AG09309 (cell line): ENCODE measurements at regions not wholly inside any gene's neighbourhood (a gene's known extent, or its start where the extent isn't known, plus 50 kb on each side); places are given as distances from the start of the nearest gene placed in this dataset.

ENCODE experiments used
- DNase-seq: peaks from one replicate; pipeline ENCODE4 v3.0.0-alpha.2; 2010; ENCODE audit warnings: low read depth
- H3K4me3 ChIP-seq: 2 replicates; pipeline ENCODE4 v1.5.1; 2011; ENCODE audit warnings: mild to moderate bottlenecking, low read depth, low read length, moderate library complexity; ENCODE audit not compliant: control insufficient read depth
- TF ChIP-seq, protein P1 (sequence below): IDR thresholded peaks from 2 replicates; pipeline ENCODE4 v1.5.1; 2011; ENCODE audit warnings: mild to moderate bottlenecking, low read depth, low read length, inconsistent platforms; ENCODE audit not compliant: insufficient read depth, control insufficient read depth; ENCODE audit errors: missing control alignments

DNA sequence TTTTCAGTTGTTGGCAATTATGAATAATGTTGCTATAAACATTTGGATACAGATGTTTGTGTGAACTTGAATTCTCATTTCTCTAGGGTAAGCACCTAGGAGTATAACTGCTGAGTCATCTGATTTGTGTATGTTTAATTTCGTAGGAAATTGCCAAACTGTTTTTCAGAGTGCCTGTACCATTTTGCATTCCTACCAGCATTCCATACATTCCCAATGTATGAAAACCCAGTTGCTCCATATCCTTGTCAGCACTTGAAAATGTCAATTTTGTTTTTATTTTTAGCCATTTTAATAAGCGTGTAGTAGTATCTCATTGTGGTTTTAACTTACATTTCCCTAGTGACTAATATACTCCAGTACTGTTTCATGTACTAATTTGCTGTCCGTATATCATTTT is 98.5 kb upstream of the TSC22D2 start:
- no peak overlapping the region for H3K4me3 ChIP-seq
- TF ChIP-seq, protein P1, sequence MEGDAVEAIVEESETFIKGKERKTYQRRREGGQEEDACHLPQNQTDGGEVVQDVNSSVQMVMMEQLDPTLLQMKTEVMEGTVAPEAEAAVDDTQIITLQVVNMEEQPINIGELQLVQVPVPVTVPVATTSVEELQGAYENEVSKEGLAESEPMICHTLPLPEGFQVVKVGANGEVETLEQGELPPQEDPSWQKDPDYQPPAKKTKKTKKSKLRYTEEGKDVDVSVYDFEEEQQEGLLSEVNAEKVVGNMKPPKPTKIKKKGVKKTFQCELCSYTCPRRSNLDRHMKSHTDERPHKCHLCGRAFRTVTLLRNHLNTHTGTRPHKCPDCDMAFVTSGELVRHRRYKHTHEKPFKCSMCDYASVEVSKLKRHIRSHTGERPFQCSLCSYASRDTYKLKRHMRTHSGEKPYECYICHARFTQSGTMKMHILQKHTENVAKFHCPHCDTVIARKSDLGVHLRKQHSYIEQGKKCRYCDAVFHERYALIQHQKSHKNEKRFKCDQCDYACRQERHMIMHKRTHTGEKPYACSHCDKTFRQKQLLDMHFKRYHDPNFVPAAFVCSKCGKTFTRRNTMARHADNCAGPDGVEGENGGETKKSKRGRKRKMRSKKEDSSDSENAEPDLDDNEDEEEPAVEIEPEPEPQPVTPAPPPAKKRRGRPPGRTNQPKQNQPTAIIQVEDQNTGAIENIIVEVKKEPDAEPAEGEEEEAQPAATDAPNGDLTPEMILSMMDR = no peak
- no peak for DNase-seq

DNA sequence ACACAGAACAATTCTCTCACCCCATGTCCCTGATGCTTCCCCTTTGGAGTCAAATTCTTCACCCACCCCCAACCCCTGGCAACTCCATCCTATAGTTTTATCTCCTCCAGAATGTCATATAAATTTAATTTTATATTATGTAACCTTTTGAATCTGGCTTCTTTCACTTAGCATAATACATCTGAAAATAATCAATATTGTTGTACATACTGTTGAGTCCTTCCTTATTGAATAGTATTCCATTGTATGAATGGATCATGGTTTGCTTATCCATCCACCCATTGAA is 98.9 kb upstream of the TSC22D2 start:
- no peak for DNase-seq
- TF ChIP-seq, protein P1 = no peak
- no peak overlapping the region for H3K4me3 ChIP-seq

DNA sequence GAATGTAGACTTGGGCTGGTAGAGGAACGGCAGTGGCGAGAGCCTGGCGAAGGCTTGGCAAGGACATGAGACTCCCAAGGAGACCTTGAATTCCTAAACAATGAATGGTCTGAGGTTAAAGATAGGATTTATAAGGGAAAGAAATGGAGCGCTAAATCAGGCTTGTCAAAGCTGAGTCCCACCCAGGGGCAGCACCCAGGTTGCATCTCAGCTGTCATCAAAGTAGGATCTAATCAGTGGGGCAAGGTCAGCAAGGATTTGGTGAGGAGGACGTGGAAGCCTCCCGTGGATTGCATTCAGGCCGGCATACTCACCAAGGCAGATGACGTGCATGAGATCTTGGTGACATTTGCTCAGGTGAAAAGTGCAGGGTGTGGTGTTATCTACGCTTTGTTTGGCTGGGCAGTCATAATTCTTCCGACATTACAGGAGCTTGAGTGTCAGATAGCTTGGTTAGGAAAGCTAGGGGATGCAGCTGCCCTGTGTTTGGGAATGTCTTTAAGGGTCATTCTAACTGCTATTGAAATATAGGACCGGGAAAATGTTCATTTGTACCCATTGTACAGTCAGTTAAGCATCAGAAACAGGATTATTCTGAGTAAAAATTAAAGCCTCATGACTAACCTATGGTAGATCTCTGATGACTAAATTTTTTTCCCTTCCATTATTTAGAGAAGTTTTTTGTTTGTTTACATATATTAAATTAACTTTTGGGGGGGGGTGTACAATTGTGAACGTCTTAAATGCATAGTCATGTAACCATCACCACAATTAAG is 99.4 kb upstream of the TSC22D2 start:
- TF ChIP-seq, protein P1 = no peak
- H3K4me3 ChIP-seq = no peak overlapping the region
- DNase-seq = no peak

DNA sequence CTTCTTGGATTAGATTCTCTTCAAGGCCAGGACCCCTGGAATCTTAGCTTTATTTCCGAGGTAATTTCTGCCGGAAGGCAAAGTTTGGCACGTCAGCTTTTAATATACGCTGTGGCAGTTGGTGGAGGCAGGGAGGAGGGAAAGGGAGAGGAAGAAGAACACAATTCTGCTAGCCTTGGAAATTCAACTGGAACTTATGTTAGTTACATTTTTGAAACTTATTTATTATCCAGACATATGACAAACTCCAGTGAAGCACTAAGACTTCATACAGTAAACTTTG is 100.1 kb upstream of the TSC22D2 start:
- no peak for DNase-seq
- TF ChIP-seq, protein P1 = no peak
- H3K4me3 ChIP-seq = no peak overlapping the region

DNA sequence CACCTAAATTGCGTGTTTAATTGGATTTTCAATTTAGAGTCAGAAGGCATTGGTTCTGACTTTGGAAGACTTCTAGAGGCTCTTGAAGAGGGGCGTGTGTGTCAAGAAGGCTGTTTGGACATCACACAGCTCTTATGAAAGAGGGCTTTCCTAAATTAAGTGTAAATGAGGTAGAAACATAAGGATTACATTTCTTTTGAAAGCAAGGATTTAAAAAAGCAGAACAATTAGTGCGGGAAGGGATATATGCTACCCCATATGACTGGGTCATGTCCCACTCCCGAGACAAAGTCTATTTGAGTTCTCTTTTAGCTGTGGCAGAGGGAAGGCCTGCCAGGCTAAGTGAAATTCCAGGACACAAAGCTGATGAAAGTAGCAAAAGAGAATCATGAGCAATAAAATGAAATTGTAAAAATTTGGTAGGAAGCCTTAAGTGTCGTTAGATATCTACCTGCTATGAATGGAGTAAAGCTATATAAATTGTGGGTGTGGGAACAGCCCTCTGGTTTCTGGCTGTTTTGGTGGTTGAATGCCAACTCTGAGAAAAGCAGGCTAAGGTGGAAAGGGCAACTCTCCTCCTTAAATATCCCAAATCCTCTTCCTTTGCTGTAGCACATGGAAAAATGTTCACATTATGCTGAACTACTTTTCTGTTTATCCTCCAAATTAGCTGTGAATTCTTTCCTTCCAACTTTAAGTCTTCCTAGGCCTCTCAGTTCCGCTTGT is 100.6 kb upstream of the TSC22D2 start:
- DNase-seq = no peak
- H3K4me3 ChIP-seq = no peak overlapping the region
- TF ChIP-seq, protein P1 = no peak

DNA sequence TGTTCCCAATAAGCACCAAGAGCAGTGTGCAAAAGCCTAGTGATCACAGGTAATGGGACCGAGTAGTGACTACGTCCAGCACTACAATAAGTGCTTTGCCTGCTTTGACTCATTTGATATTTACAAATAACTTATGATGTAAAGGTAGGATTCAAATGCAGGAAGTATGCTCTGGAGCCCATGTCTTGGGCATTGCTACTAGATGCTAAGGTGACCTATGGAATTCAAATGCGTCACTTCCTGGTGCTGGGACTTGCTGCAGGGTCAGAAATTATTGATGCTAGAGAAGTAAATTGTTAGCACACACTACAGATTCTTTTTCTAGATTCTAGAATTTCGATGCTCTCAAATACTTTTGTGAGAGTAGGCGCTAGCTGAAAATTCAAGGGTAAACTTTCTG is 101.2 kb upstream of the TSC22D2 start:
- DNase-seq = no peak
- no peak overlapping the region for H3K4me3 ChIP-seq

More for the DNA sequence above, 101.2 kb upstream of the TSC22D2 start:
- TF ChIP-seq, protein P1 = no peak
